ENCODE measurements at regions not wholly inside any gene's neighbourhood (a gene's known extent, or its start where the extent isn't known, plus 50 kb on each side); places are given as distances from the start of the nearest gene placed in this dataset.

DNA sequence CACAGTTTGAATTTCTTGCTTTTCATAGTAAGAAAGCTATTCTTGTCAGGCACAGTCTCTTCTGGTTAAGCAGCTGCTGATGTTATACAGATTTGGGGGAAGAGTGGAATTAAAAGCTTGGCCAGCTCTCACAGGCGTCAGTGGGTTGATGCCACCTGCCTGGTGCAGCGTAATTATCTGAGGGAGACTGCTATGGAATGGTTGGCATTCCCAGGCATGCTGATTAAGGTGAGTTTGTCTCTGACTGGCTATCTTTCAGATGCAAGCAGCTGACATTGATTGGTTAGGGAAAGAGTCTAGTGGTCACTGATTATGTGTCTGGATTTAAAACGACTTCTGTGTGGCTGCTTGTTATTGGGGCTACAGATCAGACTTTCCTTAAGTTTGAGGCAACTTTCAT lies 948.4 kb downstream of the UQCRFS1 start:
- intact Hi-C loops (cut with DNase I), result no loop called here
- no peak for DNase-seq
- TF ChIP-seq, protein P1, sequence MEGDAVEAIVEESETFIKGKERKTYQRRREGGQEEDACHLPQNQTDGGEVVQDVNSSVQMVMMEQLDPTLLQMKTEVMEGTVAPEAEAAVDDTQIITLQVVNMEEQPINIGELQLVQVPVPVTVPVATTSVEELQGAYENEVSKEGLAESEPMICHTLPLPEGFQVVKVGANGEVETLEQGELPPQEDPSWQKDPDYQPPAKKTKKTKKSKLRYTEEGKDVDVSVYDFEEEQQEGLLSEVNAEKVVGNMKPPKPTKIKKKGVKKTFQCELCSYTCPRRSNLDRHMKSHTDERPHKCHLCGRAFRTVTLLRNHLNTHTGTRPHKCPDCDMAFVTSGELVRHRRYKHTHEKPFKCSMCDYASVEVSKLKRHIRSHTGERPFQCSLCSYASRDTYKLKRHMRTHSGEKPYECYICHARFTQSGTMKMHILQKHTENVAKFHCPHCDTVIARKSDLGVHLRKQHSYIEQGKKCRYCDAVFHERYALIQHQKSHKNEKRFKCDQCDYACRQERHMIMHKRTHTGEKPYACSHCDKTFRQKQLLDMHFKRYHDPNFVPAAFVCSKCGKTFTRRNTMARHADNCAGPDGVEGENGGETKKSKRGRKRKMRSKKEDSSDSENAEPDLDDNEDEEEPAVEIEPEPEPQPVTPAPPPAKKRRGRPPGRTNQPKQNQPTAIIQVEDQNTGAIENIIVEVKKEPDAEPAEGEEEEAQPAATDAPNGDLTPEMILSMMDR (IDR thresholded peaks at IDR 0.05), result no peak
- H3K9me3 ChIP-seq, result no peaks in the 10 kb centered on the region
- H3K27me3 ChIP-seq (ENCODE audit: insufficient read depth in 3 of 3, low read length in 2 of 3), result no peaks in the 10 kb centered on the region
- no peak overlapping the region for H3K27ac ChIP-seq
- no peaks in the 10 kb centered on the region for H3K4me1 ChIP-seq
- WGBS, 3 donors, result 17 to 38% (median 24%) methylated on average over 3 of the region's 3 CpGs
- H3K36me3 ChIP-seq (ENCODE audit: insufficient read depth in 1 of 2, low read depth in 1 of 2), result no peaks in the 10 kb centered on the region
- ATAC-seq, result no peak
- H3K4me3 ChIP-seq, result no peak overlapping the region

- no peak overlapping the region for H3K4me3 ChIP-seq
- ATAC-seq, result no peak
- intact Hi-C loops (cut with DNase I), result no loop called here
- 46 to 73% (median 55%) methylated on average over 3 of the region's 3 CpGs for WGBS, 3 donors
- no peaks in the 10 kb centered on the region for H3K4me1 ChIP-seq
- H3K9me3 ChIP-seq, result no peaks in the 10 kb centered on the region
- no peak overlapping the region for H3K27ac ChIP-seq
- H3K27me3 ChIP-seq (ENCODE audit: insufficient read depth in 3 of 3, low read length in 2 of 3), result no peaks in the 10 kb centered on the region
- DNase-seq, result no peak
- TF ChIP-seq, protein P1 (IDR thresholded peaks at IDR 0.05), result no peak
- H3K36me3 ChIP-seq (ENCODE audit: insufficient read depth in 1 of 2, low read depth in 1 of 2), result no peaks in the 10 kb centered on the region
Measured at GRCh38 chr19:28258829-28259228, 954.1 kb downstream of the UQCRFS1 start.

- DNase-seq (no peak), ATAC-seq (no peak)
- no peak overlapping the region for H3K4me3 ChIP-seq
- H3K9me3 ChIP-seq, result no peaks in the 10 kb centered on the region
- 4 to 25% (median 21%) methylated on average over 1 of the region's 1 CpG for WGBS, 3 donors
- H3K36me3 ChIP-seq (ENCODE audit: insufficient read depth in 1 of 2, low read depth in 1 of 2), result no peaks in the 10 kb centered on the region
- TF ChIP-seq, protein P1 (IDR thresholded peaks at IDR 0.05), result no peak
- H3K27me3 ChIP-seq (ENCODE audit: insufficient read depth in 3 of 3, low read length in 2 of 3), result no peaks in the 10 kb centered on the region
- H3K4me1 ChIP-seq, result no peaks in the 10 kb centered on the region
- no peak overlapping the region for H3K27ac ChIP-seq
- intact Hi-C loops (cut with DNase I), result no loop called here
Measured at GRCh38 chr19:28257396-28257795, 955.6 kb downstream of the UQCRFS1 start.

DNA sequence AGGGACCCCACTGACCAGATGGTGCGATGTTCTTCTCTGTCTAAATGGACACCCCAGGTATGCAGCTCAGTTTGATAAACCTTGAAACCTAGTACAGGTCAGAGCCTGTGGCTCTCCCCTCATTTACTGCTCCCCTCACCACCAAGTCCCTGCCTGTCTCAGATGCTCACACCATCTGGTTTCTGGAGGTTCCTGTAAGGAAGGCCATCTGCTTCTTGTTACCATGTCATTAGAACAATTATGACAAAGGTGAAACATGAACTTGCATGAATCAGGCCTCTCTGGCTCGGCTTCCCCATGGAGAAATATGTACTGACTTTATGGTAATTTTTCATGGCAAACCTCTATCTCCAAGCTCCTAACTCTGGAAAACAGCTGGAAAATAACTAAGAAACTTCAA lies 965.7 kb downstream of the UQCRFS1 start:
- Histone ChIP-seq H3K27me3 (ENCODE audit: insufficient read depth in 3 of 3, low read length in 2 of 3) (no peaks in the 10 kb centered on the region), H3K27ac (no peak overlapping the region), H3K4me3 (no peak overlapping the region), H3K9me3 (no peaks in the 10 kb centered on the region), H3K4me1 (no peaks in the 10 kb centered on the region), H3K36me3 (ENCODE audit: insufficient read depth in 1 of 2, low read depth in 1 of 2) (no peaks in the 10 kb centered on the region)
- intact Hi-C loops (cut with DNase I), result loop anchor here in 1 of 2 donors (2.0 kb wide), 1 partner anchor 66 kb away; no protein-coding TSS in a partner anchor
- TF ChIP-seq, protein P1 (IDR thresholded peaks at IDR 0.05), result no peak
- no peak for ATAC-seq
- 51 to 52% (median 52%) methylated on average over 2 of the region's 2 CpGs for WGBS, 3 donors
- DNase-seq, result no peak

DNA sequence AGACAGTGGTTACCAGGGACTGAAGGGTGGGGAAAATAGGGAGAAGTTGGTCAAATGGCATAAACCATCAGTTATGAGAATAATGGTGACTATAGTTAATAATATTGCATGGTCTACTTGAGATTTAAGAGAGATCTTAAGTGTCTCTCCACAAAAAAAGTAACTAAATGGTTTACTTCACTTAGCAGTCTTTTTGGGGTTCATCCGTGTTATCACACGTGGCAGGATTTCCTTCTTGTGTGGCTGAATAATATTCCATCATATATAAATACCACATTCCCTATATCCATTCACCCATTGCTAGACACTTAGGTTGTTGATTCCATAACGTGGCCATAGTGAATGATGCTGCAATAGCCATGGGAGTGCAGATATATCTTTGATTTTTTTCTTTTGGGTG lies 967.0 kb downstream of the UQCRFS1 start:
- intact Hi-C loops (cut with DNase I), result loop anchor here in 1 of 2 donors (2.0 kb wide), 1 partner anchor 67 kb away; no protein-coding TSS in a partner anchor
- no peaks in the 10 kb centered on the region for H3K4me1 ChIP-seq
- TF ChIP-seq, protein P1 (IDR thresholded peaks at IDR 0.05), result no peak
- H3K27me3 ChIP-seq (ENCODE audit: insufficient read depth in 3 of 3, low read length in 2 of 3), result no peaks in the 10 kb centered on the region
- no peak overlapping the region for H3K27ac ChIP-seq
- no peaks in the 10 kb centered on the region for H3K36me3 ChIP-seq (ENCODE audit: insufficient read depth in 1 of 2, low read depth in 1 of 2)
- H3K4me3 ChIP-seq, result no peak overlapping the region
- DNase-seq (no peak), ATAC-seq (no peak)
- no peaks in the 10 kb centered on the region for H3K9me3 ChIP-seq
- WGBS, 3 donors, result 84 to 88% (median 87%) methylated on average over 3 of the region's 3 CpGs

Measured in psoas muscle (tissue), 7 donors.